Nephron progenitor cell (in vitro differentiated cells): ENCODE measurements at regions not wholly inside any gene's neighbourhood (a gene's known extent, or its start where the extent isn't known, plus 50 kb on each side); places are given as distances from the start of the nearest gene placed in this dataset.

Experiments
- DNase-seq: peaks from one replicate; pipeline ENCODE4 v3.0.0; 2021
- H3K27ac Mint-ChIP-seq: 2 replicates; pipeline ENCODE4 v1.8.0; 2021; ENCODE audit warnings: mild to moderate bottlenecking, moderate library complexity, mixed read lengths
- H3K27me3 Mint-ChIP-seq: 2 replicates; pipeline ENCODE4 v1.8.0; 2021; ENCODE audit warnings: mild to moderate bottlenecking, low read depth, mixed read lengths; ENCODE audit not compliant: poor library complexity
- H3K36me3 Mint-ChIP-seq: 2 replicates; pipeline ENCODE4 v1.8.0; 2021; ENCODE audit warnings: low read depth, mixed read lengths
- H3K4me1 Mint-ChIP-seq: 2 replicates; pipeline ENCODE4 v1.8.0; 2021; ENCODE audit warnings: mixed read lengths
- H3K4me3 Mint-ChIP-seq: 2 replicates; pipeline ENCODE4 v1.8.0; 2021; ENCODE audit warnings: mild to moderate bottlenecking, moderate library complexity, mixed read lengths
- H3K9me3 Mint-ChIP-seq: 2 replicates; pipeline ENCODE4 v1.8.0; 2021; ENCODE audit warnings: mild to moderate bottlenecking, moderate library complexity, mixed read lengths
- CTCF ChIP-seq: fragments of 200-600 bp; sonication (generic); IDR thresholded peaks from 2 replicates; pipeline ENCODE4 v1.5.0; 2021; ENCODE audit warnings: antibody characterized with exemption

GRCh38 chr4:63790377-63790776 lies 618.9 kb downstream of the TECRL start:
- Mint-ChIP-seq H3K36me3 (no peaks in the 10 kb centered on the region), H3K9me3 (no peaks in the 10 kb centered on the region), H3K4me1 (no peaks in the 10 kb centered on the region), H3K27ac (no peak overlapping the region), H3K27me3 (no peaks in the 10 kb centered on the region), H3K4me3 (no peak overlapping the region)
- no peak for TF ChIP-seq CTCF
- DNase-seq: no peak

- Mint-ChIP-seq H3K27me3 (no peaks in the 10 kb centered on the region), H3K4me3 (no peak overlapping the region), H3K27ac (no peak overlapping the region), H3K4me1 (no peaks in the 10 kb centered on the region), H3K9me3 (no peaks in the 10 kb centered on the region), H3K36me3 (no peaks in the 10 kb centered on the region)
- no peak for TF ChIP-seq CTCF
- no peak for DNase-seq
Measured at GRCh38 chr4:63788271-63788670, 621.0 kb downstream of the TECRL start.

GRCh38 chr4:63787326-63787725 lies 621.9 kb downstream of the TECRL start:
- Mint-ChIP-seq H3K27me3 (no peaks in the 10 kb centered on the region), H3K36me3 (no peaks in the 10 kb centered on the region), H3K9me3 (no peaks in the 10 kb centered on the region), H3K4me3 (no peak overlapping the region), H3K4me1 (no peaks in the 10 kb centered on the region), H3K27ac (no peak overlapping the region)
- DNase-seq: no peak
- TF ChIP-seq CTCF: no peak

- H3K36me3 Mint-ChIP-seq: no peaks in the 10 kb centered on the region
- H3K4me1 Mint-ChIP-seq: no peaks in the 10 kb centered on the region
- no peak for TF ChIP-seq CTCF
- no peak overlapping the region for H3K27ac Mint-ChIP-seq
- H3K27me3 Mint-ChIP-seq: no peaks in the 10 kb centered on the region
- no peak for DNase-seq
- no peak overlapping the region for H3K4me3 Mint-ChIP-seq
- H3K9me3 Mint-ChIP-seq: no peaks in the 10 kb centered on the region
Measured at GRCh38 chr4:63786171-63786570, 623.1 kb downstream of the TECRL start.

GRCh38 chr4:63784822-63785221 lies 624.4 kb downstream of the TECRL start:
- no peaks in the 10 kb centered on the region for H3K9me3 Mint-ChIP-seq
- no peaks in the 10 kb centered on the region for H3K27me3 Mint-ChIP-seq
- H3K27ac Mint-ChIP-seq: no peak overlapping the region
- TF ChIP-seq CTCF: no peak
- no peak for DNase-seq
- H3K4me3 Mint-ChIP-seq: no peak overlapping the region
- no peaks in the 10 kb centered on the region for H3K4me1 Mint-ChIP-seq
- no peaks in the 10 kb centered on the region for H3K36me3 Mint-ChIP-seq

- Mint-ChIP-seq H3K27ac (no peak overlapping the region), H3K9me3 (no peaks in the 10 kb centered on the region), H3K4me1 (no peaks in the 10 kb centered on the region), H3K27me3 (no peaks in the 10 kb centered on the region), H3K36me3 (no peaks in the 10 kb centered on the region), H3K4me3 (no peak overlapping the region)
- DNase-seq: no peak
- TF ChIP-seq CTCF: no peak
Measured at GRCh38 chr4:63777601-63778000, 631.6 kb downstream of the TECRL start.
